Mucosa of stomach (tissue), 1 donor: ENCODE measurements at regions not wholly inside any gene's neighbourhood (a gene's known extent, or its start where the extent isn't known, plus 50 kb on each side); places are given as distances from the start of the nearest gene placed in this dataset.

Source experiments
- H3K27me3 ChIP-seq: one replicate; pipeline ENCODE4 v1.7.0; 2013; ENCODE audit warnings: mild to moderate bottlenecking, low read length; ENCODE audit not compliant: control insufficient read depth, insufficient read depth
- H3K36me3 ChIP-seq: one replicate; pipeline ENCODE4 v1.7.0; 2013; ENCODE audit warnings: low read length; ENCODE audit not compliant: control insufficient read depth, insufficient read depth
- H3K4me1 ChIP-seq: one replicate; pipeline ENCODE4 v1.7.0; 2013; ENCODE audit warnings: mild to moderate bottlenecking, low read length; ENCODE audit not compliant: control insufficient read depth, insufficient read depth
- H3K4me3 ChIP-seq: one replicate; pipeline ENCODE4 v1.7.0; 2013; ENCODE audit warnings: low read length
- H3K9ac ChIP-seq: one replicate; pipeline ENCODE4 v1.7.0; 2013; ENCODE audit warnings: mild to moderate bottlenecking, low read length, moderate library complexity
- H3K9me3 ChIP-seq: one replicate; pipeline ENCODE4 v1.7.0; 2013; ENCODE audit warnings: mild to moderate bottlenecking, low read length, moderate library complexity; ENCODE audit not compliant: control insufficient read depth
- donor health status: Pancreatic carcinoma.

GRCh38 chr6:2488578-2488977 is 243.2 kb upstream of the GMDS start:
- H3K9me3 ChIP-seq, result no peaks in the 10 kb centered on the region
- H3K4me3 ChIP-seq, result no peak overlapping the region
- no peaks in the 10 kb centered on the region for H3K4me1 ChIP-seq
- H3K27me3 ChIP-seq, result no peaks in the 10 kb centered on the region
- no peaks in the 10 kb centered on the region for H3K36me3 ChIP-seq
- H3K9ac ChIP-seq, result no peak overlapping the region

- Histone ChIP-seq H3K4me1 (no peaks in the 10 kb centered on the region), H3K9me3 (no peaks in the 10 kb centered on the region), H3K36me3 (no peaks in the 10 kb centered on the region), H3K9ac (no peak overlapping the region), H3K27me3 (no peaks in the 10 kb centered on the region), H3K4me3 (no peak overlapping the region)
Observed at GRCh38 chr6:2485116-2485515, 239.7 kb upstream of the GMDS start.

GRCh38 chr6:2482773-2483172 is 237.4 kb upstream of the GMDS start:
- Histone ChIP-seq H3K27me3 (no peaks in the 10 kb centered on the region), H3K36me3 (no peaks in the 10 kb centered on the region), H3K9ac (no peak overlapping the region), H3K9me3 (no peaks in the 10 kb centered on the region), H3K4me3 (no peak overlapping the region), H3K4me1 (no peaks in the 10 kb centered on the region)

GRCh38 chr6:2481307-2481706 is 235.9 kb upstream of the GMDS start:
- Histone ChIP-seq H3K9ac (no peak overlapping the region), H3K9me3 (no peaks in the 10 kb centered on the region), H3K4me3 (no peak overlapping the region), H3K4me1 (no peaks in the 10 kb centered on the region), H3K36me3 (no peaks in the 10 kb centered on the region), H3K27me3 (no peaks in the 10 kb centered on the region)

- Histone ChIP-seq H3K9ac (no peak overlapping the region), H3K36me3 (no peaks in the 10 kb centered on the region), H3K4me1 (no peaks in the 10 kb centered on the region), H3K27me3 (no peaks in the 10 kb centered on the region), H3K4me3 (no peak overlapping the region), H3K9me3 (no peaks in the 10 kb centered on the region)
Observed at GRCh38 chr6:2480267-2480966, 235.0 kb upstream of the GMDS start.

GRCh38 chr6:2478200-2478599 is 232.8 kb upstream of the GMDS start:
- no peak overlapping the region for H3K9ac ChIP-seq
- H3K9me3 ChIP-seq, result no peaks in the 10 kb centered on the region
- H3K4me1 ChIP-seq, result no peaks in the 10 kb centered on the region
- no peaks in the 10 kb centered on the region for H3K27me3 ChIP-seq
- H3K4me3 ChIP-seq, result no peak overlapping the region
- no peaks in the 10 kb centered on the region for H3K36me3 ChIP-seq

- Histone ChIP-seq H3K4me1 (no peaks in the 10 kb centered on the region), H3K9ac (no peak overlapping the region), H3K27me3 (no peaks in the 10 kb centered on the region), H3K4me3 (no peak overlapping the region), H3K9me3 (no peaks in the 10 kb centered on the region), H3K36me3 (no peaks in the 10 kb centered on the region)
Observed at GRCh38 chr6:2477666-2478065, 232.3 kb upstream of the GMDS start.

- H3K27me3 ChIP-seq, result peaks cover 3% of the 10 kb centered on the region
- no peaks in the 10 kb centered on the region for H3K4me1 ChIP-seq
- H3K9me3 ChIP-seq, result no peaks in the 10 kb centered on the region
- no peaks in the 10 kb centered on the region for H3K36me3 ChIP-seq
- no peak overlapping the region for H3K4me3 ChIP-seq
- no peak overlapping the region for H3K9ac ChIP-seq
Observed at GRCh38 chr6:2477250-2477649, 231.8 kb upstream of the GMDS start.

GRCh38 chr6:2476376-2476775 is 231.0 kb upstream of the GMDS start:
- no peaks in the 10 kb centered on the region for H3K9me3 ChIP-seq
- peaks cover 3% of the 10 kb centered on the region for H3K27me3 ChIP-seq
- H3K36me3 ChIP-seq, result no peaks in the 10 kb centered on the region
- H3K9ac ChIP-seq, result no peak overlapping the region
- H3K4me3 ChIP-seq, result no peak overlapping the region
- H3K4me1 ChIP-seq, result no peaks in the 10 kb centered on the region

GRCh38 chr6:2471472-2471871 is 226.1 kb upstream of the GMDS start:
- Histone ChIP-seq H3K9me3 (no peaks in the 10 kb centered on the region), H3K27me3 (peaks cover 17% of the 10 kb centered on the region), H3K4me3 (no peak overlapping the region), H3K4me1 (no peaks in the 10 kb centered on the region), H3K36me3 (no peaks in the 10 kb centered on the region), H3K9ac (no peak overlapping the region)

GRCh38 chr6:2469428-2469827 is 224.0 kb upstream of the GMDS start:
- no peaks in the 10 kb centered on the region for H3K36me3 ChIP-seq
- H3K9ac ChIP-seq, result no peak overlapping the region
- H3K4me3 ChIP-seq, result no peak overlapping the region
- H3K4me1 ChIP-seq, result no peaks in the 10 kb centered on the region
- peaks cover 18% of the 10 kb centered on the region for H3K27me3 ChIP-seq
- no peaks in the 10 kb centered on the region for H3K9me3 ChIP-seq

- Histone ChIP-seq H3K27me3 (peaks cover 23% of the 10 kb centered on the region), H3K4me3 (no peak overlapping the region), H3K36me3 (no peaks in the 10 kb centered on the region), H3K9ac (no peak overlapping the region), H3K4me1 (no peaks in the 10 kb centered on the region), H3K9me3 (no peaks in the 10 kb centered on the region)
Observed at GRCh38 chr6:2468601-2468955, 223.2 kb upstream of the GMDS start.
